Amniotic epithelial cell (primary cell): ENCODE measurements at regions not wholly inside any gene's neighbourhood (a gene's known extent, or its start where the extent isn't known, plus 50 kb on each side); places are given as distances from the start of the nearest gene placed in this dataset.
"Not testable (repeated sequence)": the region's sequence is repeated elsewhere in the genome, so short reads cannot be mapped to it uniquely, and the experiment has no call there.

ENCODE experiments used
- DNase-seq: peaks from one replicate; pipeline ENCODE4 v3.0.0-alpha.2; 2010; ENCODE audit warnings: low read depth

DNA sequence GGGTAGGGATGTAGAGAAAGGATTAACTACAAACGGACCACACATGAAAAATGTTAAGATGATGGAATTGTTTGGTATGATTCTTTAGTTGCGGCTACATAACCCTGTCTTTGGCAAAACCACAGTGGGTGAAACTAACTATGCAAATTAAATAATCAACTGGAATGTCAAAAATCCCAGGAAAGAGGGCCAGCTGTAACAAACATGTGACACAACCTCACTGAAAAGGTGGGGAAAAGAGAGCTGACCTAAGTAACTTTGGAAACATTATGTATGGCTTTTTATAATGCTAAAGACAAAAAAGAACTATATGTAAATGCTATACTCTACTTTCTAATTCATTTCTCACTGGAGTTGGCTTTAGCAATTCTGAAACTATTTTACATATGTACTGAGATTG is 252.0 kb downstream of the MRPS30 start:
- no peak for DNase-seq

DNA sequence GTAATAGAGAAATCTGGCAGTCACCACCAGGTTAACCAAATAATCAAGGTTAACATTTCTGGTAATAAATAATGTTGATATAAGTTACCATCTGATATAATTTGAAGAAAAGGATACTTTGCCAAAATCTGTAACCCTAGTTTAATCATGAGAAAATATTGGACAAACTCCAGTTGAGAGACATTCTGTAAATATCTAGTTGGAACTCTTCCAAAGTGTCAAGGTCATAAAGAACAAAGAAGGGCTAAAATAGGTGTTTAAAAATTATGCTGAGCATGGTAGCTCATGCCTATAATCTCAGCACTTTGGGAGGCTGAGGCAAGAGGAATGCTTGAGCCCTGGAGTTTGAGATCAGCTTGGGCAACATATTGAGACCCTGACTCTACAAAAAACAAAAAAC is 253.3 kb downstream of the MRPS30 start:
- no peak for DNase-seq

DNA sequence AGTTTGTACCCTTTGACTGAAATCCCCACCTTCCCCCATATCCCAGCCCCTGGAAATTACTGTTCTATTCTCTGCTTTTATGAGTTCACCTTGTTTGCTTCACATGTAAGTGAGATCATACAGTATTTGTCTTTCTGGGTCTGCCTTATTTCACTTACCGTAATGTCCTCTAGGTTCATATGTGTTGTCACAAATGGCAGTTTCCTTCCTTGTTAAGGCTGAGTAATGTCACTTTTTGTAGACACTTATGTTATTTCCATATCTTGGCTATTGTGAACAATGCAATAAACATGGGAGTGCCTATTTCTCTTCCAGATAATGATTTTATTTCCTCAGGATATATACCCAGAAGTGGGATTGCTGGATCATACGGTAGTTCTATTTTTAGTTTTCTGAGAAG is 272.3 kb downstream of the MRPS30 start:
- DNase-seq = no peak

DNA sequence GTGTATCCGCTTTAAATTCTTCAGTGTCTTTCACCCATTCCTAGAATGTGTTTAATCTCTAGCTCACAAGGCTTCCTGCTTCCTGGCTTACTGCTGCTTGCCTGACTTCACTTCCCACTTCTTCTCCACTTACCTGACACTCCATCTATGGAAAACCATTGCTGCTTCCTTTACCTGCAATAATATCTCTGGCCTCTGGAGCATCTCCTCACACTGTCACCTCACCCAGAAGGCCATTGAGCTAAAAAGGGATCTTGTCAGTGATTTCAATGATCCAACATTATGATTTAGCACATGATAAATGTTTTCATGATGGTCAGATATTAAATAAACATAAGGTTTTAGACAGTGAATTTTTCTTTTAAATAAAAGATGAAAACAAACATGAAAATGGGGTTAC is 281.1 kb downstream of the MRPS30 start:
- no peak for DNase-seq

DNA sequence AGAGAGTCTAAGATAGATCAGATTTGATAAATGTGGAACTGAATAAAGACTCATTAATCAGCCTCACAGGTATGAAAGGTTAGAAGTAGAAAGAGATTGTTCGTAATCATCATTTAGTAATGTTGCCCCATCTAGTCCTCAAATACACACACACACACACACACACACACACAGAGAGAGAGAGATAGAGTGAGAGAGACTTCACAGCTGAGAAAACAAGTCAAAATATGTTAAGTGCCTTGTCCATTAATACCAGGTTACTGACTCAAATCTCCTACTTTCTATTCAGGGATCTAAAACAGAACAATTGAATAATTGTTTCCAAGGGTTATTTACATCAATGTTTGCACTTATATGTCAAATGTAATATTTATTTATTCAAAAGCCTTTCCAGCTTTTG is 284.6 kb downstream of the MRPS30 start:
- DNase-seq = no peak

DNA sequence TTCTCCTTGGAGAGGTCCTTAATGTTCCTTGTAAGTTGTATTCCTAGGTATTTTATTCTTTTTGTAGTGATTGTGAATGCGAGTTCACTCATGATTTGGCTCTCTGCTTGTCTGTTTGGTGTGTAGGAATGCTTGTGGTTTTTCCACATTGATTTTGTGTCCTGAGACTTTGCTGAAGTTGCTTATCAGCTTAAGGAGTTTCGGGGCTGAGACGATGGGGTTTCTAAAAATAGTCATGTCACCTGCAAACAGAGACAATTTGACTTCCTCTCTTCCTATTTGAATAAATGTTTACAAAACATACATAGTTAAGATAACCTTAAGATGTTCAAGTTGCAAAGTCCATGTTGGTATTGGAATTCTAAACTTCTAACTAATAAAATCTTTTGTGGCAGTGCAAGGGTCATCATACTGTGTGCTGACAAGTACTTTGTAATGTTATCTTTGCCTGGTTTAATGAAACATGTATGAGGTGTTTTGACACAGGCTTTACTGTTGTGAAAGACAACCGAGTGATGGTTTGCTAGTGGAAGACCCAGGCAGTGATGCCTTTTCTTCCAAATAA is 286.2 kb downstream of the MRPS30 start:
- DNase-seq = no peak

DNA sequence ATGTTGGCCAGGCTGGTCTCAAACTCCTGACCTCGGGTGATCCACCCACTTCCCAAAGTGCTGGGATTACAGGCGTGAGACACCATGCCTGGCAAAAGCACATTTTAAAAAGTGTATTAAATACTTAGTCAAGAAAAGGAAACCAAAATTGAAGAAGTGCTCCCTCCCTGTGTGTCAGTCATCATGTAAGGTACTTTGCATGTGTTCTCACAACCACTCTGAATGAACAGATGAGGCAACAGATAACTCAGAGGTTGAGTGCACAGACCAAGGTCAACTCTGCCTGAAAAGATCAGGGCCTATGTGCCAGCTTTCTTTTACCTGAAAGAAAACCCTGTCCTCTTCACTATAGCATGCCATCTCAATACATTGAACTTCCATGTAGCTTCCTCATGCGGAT is 289.7 kb downstream of the MRPS30 start:
- DNase-seq = no peak

DNA sequence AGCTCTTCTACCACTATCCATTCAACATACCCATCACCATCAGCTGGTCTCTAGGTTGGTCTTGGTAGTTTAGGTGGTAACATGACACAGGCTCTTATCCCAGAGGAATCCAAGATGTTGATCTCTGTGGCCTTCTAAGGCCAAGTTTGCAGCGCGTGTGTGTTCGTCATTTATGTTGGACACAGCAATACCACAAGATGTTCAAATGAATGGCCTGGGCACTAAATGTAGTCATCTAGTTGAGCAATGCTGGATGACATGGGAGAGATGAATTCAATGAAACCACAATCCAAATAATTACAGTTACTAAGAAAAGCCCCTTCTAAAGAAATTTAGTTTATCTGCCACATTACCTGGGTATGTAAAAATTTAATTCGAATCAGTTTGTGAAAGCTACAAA is 292.4 kb downstream of the MRPS30 start:
- DNase-seq = no peak

DNA sequence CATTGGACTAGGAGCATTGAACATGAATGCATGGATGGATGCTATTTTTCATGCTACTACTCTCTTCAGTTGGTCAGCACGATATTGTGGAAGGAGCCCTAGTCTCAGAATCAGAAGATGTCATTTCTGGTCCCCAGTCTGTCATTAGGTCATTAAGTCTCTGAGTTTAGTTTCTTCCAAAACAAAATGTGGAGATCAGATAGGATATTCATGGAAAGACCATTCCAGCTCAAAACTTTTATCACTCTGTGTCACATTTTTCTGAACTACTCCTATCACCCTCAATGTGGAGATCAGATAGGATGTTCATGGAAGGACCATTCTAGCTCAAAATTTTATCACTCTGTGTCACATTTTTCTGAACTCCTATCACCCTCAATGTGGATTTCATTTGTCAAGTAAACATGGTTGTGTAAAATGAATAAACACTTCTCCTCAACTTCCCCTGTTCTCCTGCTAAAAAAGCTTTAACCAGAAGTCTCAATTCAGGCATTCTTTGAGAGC is 296.8 kb downstream of the MRPS30 start:
- DNase-seq = no peak

DNA sequence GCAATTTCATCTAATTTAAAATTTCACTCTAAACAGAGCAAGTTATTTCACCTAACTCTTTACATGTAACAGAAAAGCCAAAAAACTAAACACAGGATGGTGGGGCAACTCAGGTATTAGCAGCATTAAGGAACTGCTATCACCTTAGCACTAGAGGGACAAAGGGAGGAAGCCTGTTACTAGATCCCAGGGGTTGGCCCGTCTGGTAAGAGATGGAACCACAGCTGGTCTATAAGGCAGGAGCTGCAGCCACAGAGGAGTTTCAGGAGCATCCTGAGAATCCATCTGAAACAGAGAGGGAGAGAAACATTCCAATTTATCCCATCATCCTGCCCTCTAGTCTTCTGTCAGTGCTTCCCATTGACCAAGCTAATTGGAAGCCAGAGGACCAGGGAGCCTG is 300.3 kb downstream of the MRPS30 start:
- no peak for DNase-seq

DNA sequence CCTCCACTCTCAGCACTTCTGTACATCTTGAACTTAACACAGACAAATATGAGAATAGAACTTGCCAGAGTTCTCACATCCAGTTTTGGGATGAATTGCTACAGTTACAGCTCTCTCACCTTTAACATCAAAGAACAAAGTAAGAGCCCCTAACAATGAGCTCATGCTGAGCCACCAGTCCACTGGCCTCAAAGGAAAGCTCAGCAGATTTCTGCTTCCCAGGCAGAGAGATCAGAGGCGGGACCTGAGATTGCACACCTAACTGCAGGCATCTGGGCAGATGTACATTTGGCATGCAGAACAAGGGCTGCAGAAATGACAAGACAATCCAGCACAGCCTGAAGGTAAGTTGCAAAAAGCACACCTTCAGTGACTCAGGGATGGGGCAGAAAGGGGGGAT is 300.9 kb downstream of the MRPS30 start:
- DNase-seq = no peak

DNA sequence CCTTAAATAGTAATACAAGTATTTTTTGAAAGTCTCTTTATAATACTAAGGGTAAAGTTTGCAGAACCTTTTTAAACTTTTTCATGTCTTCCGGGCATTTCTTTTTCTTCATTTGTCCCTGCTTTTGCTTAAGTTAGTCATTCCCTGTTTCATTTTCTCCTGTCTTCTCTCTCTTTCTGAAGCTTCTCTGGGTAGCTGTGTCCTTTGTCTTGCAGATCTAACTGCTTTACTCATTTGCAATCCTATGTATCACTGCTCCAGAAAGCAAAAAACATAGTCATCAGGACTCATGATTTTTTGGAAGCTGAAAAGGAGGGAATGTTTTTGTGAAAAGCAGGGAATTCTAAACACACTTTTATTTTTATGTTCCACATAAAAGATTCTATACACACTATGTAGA is 301.7 kb downstream of the MRPS30 start:
- no peak for DNase-seq

DNA sequence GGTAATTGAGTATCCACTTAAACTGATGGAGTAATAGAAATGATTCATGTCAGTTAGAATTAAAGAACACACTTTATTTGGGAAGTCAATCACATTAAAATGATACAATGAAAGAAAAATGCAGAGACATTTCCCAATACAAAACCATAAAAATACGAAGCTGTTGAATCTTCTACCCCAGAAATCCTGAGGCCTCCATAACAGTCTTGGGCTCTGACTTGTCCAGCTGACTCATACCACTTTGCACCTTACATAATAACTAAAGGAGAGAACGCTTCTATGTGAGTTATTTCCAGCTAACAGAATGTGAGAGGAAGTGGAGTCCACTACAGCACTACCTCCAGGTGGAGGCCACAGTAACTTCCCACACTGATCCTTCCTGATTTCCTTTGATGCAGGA is 305.0 kb downstream of the MRPS30 start:
- DNase-seq = no peak

DNA sequence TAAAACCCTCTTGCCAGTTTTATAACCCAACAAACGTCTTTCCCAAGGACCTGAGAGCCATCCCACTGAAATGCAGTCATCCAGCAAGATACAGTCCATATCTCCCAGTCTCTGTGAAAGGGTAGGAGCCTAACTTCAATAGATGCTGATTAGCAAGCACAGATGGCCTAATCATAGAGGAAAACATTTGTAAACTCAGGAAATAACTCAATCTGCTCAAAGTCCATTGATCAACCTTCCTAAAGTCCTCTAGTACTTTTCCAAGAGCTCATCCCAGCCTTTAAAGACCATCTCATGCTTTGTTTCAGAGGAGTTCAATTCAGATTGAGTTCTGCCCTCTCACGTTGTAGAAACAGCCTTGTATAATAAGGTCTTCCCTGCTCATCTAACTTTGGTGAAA is 324.2 kb downstream of the MRPS30 start:
- no peak for DNase-seq

DNA sequence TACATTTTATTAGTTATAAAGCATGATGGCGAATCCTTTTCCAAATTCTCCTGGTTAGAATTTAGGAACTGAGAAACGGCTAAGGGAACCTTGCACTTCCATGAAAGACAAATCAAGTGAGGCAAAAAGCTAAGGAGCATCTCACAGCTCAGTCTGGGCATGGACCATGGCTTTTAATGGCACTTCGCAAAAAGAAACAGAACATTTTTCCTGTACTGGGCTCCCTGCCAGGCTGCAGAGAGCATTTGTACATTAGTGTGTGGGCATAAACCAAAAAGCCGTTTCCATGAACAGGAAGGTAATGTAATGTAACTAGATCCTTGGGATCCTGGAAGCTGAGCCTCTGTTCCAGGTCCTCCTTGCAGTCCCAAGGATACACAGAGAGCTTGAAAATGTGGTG is 354.2 kb downstream of the MRPS30 start:
- DNase-seq = no peak

DNA sequence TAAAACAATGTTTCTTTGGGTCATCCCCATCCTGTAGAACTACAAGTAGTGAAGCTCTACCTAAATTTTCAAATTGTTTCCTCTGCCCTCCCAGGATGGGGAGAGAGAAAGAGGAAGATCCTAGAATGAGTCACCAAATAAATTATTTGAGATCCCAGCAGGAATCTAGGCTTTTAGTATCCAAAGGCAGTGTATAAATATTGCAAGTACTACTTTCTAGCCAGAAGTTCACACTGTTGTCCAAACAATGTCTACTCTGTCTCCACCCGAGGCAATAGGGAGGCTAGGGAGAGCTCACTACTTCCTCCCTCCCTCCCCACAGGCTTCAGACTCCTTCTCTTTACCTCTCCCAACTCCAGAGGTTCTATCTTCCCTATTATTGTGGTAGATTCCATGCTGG is 362.8 kb downstream of the MRPS30 start:
- DNase-seq = no peak

DNA sequence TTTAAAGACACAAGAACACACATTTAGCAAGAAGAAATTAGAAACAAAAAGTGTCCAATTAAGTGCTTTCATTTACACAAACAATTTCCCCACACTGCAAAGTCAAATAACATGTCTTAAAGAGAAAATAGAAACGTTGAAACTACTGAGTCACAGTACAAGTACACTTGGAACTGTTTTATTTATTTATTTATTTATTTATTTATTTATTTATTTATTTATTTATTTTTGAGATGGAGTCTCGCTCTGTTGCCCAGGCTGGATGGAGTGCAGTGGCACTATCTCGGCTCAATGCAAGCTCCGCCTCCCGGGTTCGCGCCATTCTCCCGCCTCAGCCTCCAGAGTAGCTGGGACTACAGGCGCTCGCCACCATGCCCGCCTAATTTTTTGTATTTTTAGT is 363.9 kb downstream of the MRPS30 start:
- not testable (repeated sequence) for DNase-seq

DNA sequence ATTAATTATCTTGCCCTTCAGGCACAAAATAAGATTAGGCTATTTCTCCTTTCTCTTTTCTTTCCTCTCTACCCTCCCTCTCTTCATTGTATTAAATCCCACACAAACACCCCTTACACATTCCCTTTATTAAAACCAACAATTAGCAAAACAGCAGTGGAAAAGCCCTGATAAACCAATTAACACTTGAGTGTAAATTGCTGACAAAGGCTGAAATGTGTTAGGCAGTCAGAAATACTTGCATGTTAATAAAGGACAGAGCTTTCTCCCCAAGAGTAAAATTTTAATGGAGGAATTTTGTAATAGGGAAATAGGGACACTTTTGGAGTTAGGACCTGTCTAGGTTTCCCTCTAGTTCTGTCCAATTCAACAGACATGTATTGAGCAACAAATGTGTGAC is 370.9 kb downstream of the MRPS30 start:
- no peak for DNase-seq

DNA sequence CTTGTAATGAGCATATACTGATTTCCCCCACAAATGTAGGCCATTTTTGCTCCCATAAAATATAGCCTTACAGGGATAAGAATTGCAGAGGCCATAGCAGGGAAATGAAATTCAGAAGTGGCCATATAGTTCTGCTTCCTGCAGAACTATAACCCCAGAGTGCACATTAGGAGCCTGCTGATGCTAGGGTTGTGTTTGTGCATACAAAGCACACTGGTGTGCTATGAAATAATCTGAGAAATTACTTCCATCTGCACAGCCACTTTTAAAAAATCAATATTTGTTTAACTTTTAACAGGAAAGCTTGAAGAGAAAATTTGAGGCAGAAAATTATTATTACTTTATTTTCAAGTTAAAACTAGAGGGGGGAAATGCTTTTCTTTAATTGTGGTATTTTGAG is 380.3 kb downstream of the MRPS30 start:
- no peak for DNase-seq

DNA sequence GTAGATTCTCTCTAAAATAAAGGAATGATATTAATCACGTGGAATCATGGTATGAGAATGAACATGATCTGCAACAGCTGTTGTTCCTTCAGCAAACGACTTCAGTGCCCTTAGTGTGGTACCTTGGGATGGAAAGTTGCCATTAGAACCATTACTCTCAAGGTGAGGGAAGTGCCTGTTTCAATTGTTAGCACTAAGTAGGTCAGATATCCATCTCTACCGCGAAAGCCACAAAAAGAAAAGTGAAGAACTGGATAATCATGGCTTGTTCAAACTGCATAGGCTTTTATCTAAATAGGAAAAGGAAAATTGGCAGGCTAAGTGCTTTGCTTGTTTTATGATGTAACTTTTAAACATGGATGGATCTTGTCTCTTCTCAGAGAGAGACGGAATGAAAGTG is 380.7 kb downstream of the MRPS30 start:
- DNase-seq = no peak

DNA sequence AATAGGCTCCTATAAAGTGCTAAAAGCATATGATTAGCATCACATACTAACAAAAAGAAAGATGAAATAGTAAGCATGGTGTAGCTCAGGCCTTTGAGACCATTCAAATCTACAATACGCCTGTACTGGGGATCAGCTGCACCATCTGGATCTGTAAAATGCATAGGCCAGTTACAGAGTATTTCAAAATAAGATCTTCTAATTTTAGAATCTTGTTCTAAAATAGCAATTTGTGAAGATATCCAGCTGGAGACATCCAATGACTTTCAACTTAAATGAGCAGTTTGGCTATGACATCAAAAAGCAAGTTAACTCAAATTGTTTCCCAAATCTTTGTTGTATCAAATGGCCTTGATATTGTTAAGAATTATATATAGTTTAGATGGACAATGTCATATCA is 386.3 kb downstream of the MRPS30 start:
- DNase-seq = no peak
